HG03565 (cell line): ENCODE measurements at regions not wholly inside any gene's neighbourhood (a gene's known extent, or its start where the extent isn't known, plus 50 kb on each side); places are given as distances from the start of the nearest gene placed in this dataset.

Experiments
- ATAC-seq: cut with Tn5 transposase; IDR thresholded peaks from one replicate; pipeline ENCODE4 v1.9.1; 2021; ENCODE audit warnings: mild to moderate bottlenecking, moderate library complexity; ENCODE audit not compliant: unreplicated experiment

DNA sequence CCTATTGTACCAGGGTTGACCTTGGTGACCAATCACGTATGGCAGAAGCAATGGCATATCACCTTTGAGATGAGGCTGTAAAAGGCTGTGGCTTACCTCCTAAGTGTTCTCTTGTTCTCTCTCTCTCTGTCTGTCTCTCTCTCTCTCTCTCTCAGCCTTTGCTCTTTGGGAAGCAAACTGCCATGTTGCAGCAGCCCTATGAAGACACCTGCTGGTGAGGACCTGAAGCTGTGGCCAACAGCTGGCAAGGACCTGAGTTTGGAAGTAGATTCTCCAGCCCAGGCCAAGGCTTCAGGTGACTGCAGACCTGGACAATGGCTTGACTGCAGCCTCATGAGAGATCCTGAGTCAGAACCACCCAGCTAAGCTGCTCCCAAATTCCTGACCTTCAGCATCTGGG lies 161.4 kb downstream of the GPAM start:
- ATAC-seq: no peak

DNA sequence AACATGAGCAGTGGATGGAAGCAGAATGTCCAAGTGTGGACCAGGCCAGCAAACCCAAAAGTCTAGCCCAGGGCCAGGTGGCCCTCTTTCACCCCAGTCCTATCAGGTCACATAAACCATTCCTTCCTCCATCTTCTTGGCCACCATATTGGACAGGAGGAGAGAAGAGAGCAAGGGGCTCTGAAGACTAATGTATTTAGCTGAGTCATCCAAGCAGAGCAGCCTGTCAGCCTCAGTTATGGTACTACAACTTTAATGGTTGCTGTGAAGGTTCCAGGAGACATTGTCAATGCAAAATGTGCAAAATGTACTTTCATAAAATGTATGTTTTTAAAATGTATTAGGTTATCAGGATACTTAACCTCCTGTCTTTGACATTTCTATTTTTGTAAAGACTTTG lies 159.5 kb downstream of the GPAM start:
- ATAC-seq: no peak

DNA sequence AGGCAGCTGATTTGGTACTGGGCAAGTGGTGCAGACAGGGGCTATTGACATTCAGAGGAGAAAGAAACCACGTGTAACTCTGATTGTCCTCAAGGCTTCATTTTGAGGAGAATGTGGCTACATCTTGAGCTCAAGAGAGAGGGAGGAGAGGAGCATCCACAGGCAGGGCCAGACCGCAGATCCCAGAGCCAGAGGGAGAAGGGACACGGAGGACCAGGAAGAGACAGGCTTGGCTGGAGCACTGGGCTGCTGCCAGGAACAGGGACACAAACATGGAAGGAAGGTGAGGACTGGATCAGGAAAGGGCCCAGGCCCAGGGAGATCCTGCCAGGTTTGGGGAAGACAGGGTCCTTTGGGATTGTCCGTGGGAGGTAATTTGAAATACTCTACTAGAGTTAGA lies 158.3 kb downstream of the GPAM start:
- ATAC-seq: no peak

DNA sequence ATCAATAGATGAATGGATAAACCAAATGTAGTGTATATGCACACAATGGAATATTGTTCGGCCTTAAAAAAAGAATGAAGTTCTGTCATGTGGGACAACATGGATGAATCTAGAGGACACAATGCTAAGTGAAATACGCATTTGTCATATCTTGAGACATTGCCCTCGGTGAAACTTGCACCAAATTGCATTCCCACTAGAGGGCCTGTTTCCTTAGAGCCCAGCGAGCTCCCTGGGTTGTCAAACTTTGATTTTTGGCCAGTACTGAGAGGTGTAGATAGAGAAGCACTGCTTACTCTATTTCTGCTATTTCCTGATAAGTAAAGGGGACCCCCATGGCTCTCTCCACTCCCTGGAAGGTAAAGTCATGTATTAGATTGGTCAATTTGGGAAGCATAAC lies 157.1 kb downstream of the GPAM start:
- ATAC-seq: no peak

DNA sequence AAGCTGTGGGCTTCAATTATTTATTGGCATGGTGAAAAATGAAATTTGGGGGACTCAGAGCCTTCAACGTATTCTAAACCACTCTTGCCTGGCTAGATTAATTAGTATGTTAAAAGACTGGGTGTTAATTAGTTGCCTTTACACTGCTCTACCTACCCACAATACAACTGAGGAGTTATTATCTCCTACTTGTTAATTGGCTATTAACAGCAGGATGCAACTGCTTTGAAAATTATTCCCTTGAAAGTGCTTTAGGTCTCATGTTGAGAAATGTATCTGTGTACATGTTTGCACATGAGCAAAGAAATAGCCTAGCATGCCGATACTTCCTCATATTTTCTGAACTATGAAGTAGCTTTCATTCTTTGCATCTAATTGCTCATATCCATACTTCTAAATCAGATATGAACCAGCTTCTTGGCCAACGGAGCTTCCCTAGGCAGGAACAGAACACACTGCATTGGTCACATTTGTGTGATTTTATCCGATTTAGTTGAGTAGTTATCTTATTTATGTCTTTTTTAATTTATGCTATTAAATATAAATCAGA lies 155.8 kb downstream of the GPAM start:
- ATAC-seq: no peak

DNA sequence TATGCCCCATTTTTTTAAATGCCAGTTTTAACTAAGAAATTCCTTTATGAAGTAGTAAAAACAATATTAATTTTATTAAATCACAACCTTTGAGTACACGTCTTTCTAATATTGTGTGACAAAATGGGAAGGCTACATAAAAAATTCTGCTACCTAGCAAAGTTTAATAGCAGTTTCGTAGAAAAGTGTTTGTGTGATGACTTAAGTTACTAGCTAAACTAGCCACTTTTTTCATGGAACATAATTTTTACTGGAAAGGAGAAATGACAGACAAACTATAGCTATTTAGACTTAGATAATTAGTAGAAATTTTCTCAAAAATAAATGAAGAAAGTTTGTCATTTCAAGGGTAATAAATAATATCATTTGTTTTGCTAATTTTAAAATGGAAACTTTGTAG lies 153.1 kb downstream of the GPAM start:
- no peak for ATAC-seq

DNA sequence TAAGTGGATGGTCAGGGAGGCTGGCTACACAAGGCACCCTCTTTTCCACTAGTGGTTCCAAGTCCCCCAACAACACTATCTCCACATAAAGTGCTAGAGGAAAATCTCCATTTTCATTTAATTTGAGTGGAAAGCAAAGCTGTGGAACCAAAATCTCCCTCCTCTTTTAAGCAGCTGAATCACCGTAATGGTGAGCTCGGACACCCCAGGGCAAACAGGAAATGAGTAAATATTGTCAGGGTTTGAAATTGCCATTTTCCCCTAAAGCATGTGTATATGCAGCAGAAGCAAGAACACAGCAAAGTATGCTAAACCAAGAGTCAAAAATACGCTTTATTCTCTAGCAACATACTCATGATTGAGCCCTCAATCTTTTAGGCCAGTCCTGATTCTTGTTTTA lies 143.7 kb downstream of the GPAM start:
- no peak for ATAC-seq

DNA sequence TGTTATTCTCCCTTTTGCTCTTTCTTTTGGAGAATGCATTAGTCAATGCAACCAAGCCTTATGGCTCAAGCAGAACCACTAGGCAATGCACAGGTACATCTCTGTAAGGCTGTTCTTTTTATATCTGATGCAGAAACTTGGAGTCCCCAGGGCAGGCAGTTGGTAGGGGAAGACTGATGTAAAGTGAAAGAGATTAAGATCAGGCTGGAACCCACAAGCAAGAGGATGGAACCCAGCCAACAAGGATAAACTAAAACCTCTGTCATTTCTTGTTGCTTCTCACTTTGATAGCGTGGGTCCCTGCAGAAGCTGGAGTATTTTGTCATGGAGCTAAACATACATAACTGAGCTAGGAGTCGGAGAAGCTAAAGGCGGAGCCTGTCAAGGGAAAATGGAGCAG lies 142.9 kb downstream of the GPAM start:
- ATAC-seq: no peak

DNA sequence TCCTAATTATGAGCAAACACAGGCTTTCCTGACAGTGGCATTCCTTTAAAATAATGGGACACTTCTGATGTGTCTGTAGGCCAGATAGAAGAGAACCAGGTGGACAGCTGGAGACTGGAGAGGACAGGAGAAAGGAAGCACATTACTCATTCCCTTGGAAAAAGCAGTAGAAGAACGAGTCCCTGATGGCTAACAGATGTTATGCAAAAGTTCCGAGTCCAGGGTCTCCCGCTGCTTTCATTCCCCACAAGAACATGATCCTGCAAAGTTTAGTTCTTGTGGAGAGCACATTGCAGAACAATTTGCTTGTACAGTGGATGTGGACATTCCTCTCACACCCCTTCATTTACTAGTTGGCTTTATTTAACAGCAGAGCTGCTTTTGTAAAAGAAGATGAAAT lies 137.6 kb downstream of the GPAM start:
- ATAC-seq: no peak

DNA sequence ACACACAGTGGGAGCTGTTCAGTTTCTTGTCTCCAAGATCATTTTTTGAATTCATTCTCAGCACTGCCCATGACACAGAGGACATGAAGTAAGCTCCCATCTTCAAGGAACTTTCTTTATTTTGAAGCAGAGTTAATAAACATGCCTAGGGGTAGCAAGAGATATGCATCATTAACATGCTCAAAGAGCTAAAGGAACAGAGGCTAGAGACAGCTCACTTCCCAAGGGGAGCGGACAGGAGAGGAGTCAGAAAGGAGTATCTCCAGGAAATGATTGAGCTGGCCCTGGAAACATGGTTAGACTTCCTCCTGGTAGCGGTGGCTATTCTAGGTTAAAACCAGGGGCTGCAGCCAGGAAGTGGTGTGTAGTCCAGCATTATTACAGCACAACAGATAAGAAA lies 135.9 kb downstream of the GPAM start:
- ATAC-seq: no peak

DNA sequence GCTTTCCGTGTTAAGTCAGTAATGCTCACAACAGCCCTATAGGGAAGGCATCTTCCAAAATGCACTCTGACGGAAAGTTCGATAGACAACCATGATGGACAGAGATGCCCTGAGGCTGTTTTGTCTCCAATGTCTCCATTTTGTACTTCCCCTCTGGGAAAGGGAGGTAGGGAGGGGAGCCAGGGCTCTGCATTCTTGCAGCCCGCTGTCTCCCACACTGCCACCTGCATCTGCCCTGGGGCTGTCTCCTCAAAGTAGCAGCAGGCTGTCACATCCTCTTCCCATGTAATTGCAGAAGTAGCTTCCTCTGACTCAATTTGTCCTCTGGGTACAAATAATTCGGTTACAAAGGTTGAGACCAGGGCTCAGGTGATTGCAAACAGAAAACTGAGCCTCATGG lies 131.4 kb downstream of the GPAM start:
- no peak for ATAC-seq

DNA sequence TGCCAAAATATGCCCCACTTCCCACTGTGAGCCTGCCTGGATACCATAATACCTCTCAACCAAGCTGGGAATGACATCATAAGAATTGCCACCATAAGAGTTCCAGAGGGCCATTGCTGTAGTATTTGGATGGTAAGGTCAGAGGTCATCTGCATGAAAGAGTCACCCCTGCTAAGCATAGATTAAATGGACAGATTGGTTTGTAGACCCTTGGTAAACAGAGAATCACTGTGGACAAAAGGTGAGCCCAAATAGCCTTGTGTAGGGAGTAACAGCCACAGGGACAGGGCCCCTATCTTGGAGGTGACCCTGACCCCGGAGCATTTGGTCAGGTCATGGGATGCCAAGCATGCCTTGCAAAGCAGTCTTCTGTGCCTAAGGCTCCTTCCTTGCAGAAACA lies 129.7 kb downstream of the GPAM start:
- ATAC-seq: no peak

DNA sequence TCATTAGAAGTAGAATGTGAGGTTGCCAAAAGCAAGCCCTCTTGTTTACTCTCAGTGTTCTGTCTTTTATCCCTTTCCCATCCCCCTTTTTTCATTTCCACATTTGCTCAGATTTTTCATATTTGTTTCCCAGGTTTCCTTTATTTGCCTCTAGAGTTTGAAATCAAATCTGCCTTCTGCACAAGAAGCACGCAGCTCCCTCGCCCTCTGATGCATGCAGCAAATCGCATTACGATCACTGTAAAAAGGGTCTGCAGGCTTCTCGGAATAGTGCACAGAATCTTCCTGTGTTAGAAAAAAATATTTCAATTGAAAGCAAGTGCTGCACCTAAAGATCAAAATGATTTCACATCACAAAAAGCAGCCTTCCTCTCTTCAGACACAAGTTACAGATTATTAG lies 129.0 kb downstream of the GPAM start:
- no peak for ATAC-seq

DNA sequence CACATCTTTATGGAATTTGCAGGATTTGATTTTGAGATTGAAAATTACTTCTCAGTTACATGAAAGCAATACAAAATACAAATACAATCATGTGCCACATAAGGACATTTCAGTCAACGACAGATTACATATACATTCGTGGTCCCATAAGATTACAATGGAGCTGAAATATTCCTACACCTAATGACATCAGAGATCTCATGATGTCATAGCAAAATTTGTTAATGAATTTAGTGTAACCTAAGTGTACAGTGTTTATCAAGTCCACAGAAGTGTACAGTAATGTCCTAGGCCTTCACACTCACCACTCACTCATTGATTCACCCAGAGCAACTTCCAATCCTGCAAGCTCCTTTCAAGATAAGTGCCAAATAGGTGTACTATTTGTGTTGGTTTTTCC lies 126.5 kb downstream of the GPAM start:
- ATAC-seq: no peak

DNA sequence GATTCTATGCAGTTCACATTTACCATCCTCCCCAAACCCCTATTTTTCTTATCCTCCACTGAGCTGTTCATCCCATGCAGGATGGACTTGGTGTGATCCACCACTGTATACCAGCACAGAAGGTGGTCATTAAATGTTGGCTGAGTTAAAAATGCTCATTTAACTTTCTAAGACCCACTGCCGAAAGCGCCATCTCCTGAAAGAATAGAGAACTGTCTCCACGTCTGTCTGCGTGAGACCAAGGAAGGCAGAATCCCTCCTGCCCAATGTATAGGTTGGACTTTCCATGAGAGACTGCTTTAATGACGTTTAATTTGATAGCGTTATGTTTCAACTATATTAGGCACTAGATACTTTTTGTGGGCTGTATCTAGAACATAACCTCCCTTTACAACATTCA lies 124.3 kb downstream of the GPAM start:
- ATAC-seq: no peak

DNA sequence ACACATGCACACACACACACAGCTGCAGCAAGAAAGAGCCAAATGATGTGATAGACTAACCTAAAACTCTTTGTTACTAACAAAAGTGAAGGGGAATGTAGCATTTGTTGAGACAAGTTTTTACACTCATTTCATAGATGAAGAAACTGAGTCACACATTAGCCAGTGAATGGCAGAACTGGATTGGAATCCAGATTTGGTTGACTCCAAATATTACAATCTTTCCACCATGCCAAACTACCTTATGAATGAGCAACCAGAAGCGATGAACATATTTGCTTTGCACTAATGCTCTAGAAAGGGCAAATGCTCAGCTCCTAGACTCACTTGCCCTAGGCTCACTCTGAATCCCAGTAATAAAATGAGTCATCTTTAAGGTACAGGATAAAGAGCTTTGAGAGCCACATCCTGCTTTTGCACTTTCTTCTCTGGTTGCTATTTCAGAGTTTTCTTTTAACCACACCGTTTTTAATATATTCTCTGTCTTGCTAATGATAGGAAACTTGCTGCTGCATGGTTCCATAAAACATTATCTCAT lies 111.9 kb downstream of the GPAM start:
- no peak for ATAC-seq

DNA sequence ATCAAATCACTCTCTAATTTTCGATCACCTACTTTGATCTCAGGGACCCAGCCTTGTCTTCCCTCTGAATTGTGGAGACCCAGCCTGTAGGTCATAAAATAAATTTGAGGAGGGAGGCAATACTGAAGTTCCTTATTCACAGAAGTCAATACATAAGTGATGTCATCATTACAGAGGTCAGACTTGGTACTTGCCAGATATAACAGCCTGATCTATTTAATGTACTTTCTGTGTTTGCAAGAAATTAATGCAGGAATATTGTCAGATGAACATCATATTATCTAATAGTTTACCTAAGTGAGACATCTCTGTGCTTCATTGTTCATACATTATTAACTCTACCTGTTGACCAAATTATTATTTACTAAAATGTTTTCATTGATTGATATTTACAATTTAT lies 105.6 kb downstream of the GPAM start:
- no peak for ATAC-seq

DNA sequence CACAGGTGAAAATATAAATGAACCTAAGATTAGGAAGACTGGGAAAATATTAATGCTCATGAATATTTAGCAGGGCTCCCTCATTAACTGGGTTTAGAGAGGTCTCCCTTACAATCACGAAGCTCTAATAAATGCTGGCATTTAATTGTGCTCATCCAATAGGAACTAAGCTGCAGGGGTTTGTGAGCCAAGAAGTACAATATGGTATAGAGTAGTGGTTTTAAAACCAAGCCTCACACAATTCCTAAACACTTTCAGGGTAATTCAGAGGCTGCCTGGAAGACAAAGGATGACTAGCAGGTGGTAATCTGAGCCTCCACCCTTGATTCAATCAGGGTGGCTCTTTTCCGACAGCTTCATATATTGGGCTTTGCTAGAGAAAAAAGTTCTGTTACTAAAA lies 103.3 kb downstream of the GPAM start:
- no peak for ATAC-seq

DNA sequence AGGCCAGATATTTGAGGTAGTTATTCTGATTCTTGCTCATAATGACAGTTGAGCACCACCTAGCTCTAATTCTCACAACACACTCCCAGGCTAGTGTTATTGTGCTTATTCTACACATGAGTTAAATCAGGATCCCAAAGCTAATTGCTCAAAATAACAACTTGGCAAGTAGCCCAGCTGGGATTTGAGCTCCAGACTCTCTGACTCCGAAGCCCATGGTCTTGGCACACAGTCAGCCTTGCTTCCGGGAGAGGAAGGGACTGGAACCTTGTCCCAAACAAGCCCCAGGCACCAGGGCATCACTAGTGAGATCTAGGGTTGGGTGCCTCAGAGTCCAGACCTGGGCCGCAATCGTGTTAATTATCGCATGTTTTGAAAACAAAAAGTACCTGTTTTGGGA lies 101.4 kb downstream of the GPAM start:
- ATAC-seq: no peak

DNA sequence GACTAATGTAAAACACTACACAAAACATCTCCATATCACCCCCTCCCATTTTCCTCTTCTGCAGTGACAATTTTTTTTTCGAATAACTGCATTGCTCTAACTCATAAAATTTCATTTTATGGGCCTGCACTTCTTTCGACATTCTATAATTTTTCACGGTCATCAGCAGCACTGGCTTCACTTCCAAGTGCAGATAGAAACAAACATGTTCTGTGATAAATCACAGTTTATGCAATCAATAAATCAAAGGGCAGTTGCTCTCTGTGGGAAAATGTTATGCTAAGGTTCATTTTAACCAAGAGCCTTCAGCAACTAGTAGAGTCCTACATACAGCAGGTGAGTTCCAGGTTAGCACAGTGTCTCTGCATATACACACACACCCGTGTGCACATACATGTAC lies 100.1 kb downstream of the GPAM start:
- ATAC-seq: no peak

DNA sequence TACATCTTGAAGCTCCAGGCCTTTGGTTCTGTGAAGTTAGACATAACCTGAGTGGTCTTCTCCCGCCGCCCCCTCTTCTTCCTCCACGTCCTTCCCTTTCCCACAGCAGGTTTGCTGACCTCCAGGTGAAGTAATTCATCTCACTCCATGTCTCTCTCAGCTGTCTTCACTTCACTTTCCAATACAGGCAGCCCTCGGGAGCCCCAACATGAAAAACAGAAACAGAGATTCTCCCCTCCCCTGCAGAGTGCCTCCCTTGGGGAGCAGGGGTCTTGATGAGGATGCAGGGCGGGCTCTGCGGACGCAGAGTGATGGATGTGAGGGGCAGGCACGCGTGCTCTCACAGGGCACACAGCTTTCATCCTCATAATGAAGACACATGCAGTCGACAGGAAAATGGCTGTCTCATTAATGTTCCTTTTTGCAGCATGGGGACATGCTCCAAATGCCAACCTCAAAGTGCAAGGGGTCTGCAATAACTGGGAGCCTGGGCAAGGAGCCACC lies 95.6 kb downstream of the GPAM start:
- ATAC-seq: no peak

DNA sequence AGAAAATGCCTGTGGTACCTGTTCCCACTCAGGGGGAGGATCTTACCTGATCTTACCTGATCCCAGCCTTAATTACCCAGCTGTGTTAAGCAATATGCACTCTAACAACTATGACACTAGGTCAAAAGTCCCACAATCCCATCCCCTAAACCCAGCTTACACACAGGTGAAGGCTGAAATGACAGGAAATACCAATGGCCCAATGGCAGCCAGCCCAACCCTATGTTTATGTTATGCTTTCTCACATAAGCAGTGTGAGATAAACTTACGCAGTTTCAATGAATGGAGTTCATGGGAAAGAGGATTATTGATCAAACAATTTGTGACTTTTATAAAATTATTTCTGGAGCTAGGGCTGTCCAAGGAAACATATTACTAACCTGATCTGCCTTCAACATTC lies 91.9 kb downstream of the GPAM start:
- ATAC-seq: no peak

DNA sequence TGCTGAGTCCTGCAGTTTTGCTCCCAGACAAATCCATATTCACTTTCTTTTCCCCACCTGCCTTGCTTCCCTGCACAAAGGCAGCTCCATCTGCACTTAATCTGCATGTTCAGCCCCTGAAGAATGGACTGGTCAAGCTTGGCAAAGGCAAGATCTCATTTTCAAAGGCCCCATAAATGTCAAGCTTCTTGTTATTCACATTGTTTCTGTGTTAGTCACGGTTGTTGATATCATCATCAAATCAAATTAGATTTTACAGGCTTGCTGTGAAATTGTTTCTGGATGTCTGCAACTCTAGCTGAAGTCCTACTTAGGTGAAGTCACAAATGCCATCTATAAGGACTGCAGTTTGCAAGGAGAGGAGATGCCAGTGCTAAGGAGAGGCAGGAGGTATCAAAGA lies 91.0 kb downstream of the GPAM start:
- ATAC-seq: no peak
